ENCODE measurements at regions not wholly inside any gene's neighbourhood (a gene's known extent, or its start where the extent isn't known, plus 50 kb on each side); places are given as distances from the start of the nearest gene placed in this dataset.
"Not testable (repeated sequence)": the region's sequence is repeated elsewhere in the genome, so short reads cannot be mapped to it uniquely, and the experiment has no call there.

DNA sequence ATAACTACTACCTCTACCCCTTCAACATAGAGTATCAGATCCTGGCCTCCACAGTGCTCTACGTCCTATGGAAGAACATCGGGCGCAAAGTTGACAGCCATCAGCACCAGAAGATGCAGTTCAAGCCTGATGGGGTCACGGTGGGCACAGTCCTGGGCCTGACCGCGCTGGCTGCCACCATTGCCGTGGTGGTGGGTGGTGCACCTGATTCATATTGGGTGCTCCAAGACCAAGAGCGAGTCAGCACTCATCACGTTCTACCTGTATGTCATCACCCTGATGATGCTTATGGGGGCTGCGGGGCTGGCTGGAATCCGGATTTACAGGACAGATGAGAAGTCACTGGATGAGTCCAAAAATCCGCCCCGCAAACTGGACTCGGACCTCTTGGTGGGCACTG, 846.4 kb downstream of the RPIA start:
- H3K27me3 ChIP-seq (replicated peaks in 1 of 7); H3K36me3 ChIP-seq; intact Hi-C loops (cut with DNase I; ENCODE audit: low total_unique reads); H3K4me3 ChIP-seq; H3K27ac ChIP-seq; H3K4me1 ChIP-seq; H3K9me3 ChIP-seq: not testable (repeated sequence)
- peak; percentile 40 for DNase-seq
- 89 to 98% (median 96%) methylated on average over 4 to 6 of the region's 14 CpGs; no CpG with 5 or more reads in 1 of the 5 donors for WGBS, 5 donors

DNA sequence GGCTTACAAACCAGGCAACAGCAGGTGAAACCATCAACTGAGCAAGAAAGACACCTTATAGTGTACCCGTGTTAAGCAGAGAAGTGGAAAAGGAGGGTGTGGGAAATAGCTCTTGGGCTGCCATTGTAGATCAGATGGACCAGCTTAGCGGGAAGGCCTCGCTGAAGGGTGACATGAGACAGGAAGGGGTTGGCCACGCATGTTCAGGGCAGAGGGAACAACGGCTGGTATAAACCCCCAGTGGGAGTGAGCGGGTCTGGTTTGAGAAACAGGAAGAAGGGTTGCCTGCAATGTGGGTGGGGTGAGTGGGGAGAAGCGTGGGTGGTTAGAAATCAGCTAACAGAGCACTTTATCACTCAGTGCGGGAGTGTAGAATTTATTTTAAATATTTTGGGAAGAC, 852.6 kb downstream of the RPIA start:
- DNase-seq; H3K27ac ChIP-seq; H3K9me3 ChIP-seq; H3K36me3 ChIP-seq; H3K4me1 ChIP-seq; H3K4me3 ChIP-seq; H3K27me3 ChIP-seq (replicated peaks in 1 of 7); intact Hi-C loops (cut with DNase I; ENCODE audit: low total_unique reads): not testable (repeated sequence)
- WGBS, 5 donors = 51 to 70% (median 60%) methylated on average over 3 to 6 of the region's 8 CpGs

DNA sequence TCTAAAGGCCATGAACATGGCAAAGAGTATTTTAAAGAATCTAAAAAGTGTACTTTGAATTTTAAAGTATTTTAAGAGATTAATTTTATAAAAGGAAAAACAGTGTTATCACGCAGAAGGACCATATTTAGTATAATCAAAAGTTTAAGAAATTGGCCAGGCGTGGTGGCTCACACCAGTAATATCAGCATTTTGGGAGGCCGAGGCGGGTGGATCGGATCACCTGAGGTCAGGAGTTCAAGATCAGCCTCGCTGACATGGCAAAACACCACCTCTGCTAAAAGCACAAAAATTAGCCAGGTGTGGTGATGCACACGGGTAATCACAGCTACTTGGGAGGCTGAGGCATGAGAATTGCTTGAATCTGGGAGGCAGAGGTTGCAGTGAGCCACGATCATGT, 887.7 kb downstream of the RPIA start:
- H3K36me3 ChIP-seq; H3K27me3 ChIP-seq (replicated peaks in 1 of 7); H3K4me1 ChIP-seq; H3K9me3 ChIP-seq; intact Hi-C loops (cut with DNase I; ENCODE audit: low total_unique reads); H3K27ac ChIP-seq; H3K4me3 ChIP-seq: not testable (repeated sequence)
- 92 to 95% (median 94%) methylated on average over 5 to 6 of the region's 8 CpGs; no CpG with 5 or more reads in 2 of the 5 donors for WGBS, 5 donors
- peak; percentile 58 for DNase-seq

DNA sequence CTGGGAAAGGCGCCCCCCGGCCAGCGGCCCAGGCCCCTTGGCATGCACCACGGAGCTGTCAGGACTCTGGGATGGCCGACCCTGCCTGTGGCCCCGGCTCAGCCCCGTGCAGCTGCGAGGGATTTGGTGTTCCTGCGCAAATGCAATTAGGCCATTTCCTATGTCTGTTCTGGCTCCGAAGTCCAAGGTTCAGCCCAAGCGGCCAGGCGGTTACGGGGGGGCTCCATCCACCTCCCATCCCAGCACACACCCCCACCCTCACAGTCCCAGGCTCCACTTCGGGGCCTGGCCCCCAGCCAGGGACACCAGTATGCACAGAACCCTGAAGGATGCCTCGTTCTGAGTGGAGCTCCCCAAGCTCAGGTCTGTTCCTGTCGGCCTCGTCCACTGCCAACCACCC, 891.3 kb downstream of the RPIA start:
- 47 to 100% (median 92%) methylated on average over 3 to 5 of the region's 17 CpGs; no CpG with 5 or more reads in 2 of the 5 donors for WGBS, 5 donors
- H3K9me3 ChIP-seq; H3K4me1 ChIP-seq; H3K27me3 ChIP-seq (replicated peaks in 1 of 7); H3K4me3 ChIP-seq; H3K36me3 ChIP-seq; H3K27ac ChIP-seq; intact Hi-C loops (cut with DNase I; ENCODE audit: low total_unique reads): not testable (repeated sequence)
- DNase-seq = peak; percentile 15

DNA sequence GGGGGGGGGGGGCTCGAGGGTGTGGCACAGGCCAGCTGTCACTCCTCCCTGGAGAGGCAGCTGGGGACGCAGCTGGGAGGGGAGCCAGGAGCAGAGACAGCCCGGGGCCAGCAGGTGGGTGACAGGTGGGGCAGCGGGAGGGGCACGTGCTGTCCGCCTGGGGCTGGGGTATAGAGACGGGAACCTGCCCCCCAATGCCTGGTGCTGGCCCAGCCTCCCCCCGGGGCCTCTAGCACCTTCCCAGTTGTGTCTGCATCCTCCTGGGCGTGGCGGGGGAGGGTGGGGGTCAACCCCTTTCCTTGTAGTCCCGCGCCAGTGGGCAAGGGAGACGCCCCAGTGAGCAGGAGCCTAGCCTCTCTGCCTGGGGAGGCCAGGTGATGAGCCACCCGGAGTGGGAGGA, 892.6 kb downstream of the RPIA start:
- H3K27me3 ChIP-seq (replicated peaks in 1 of 7); H3K4me3 ChIP-seq; H3K36me3 ChIP-seq; H3K4me1 ChIP-seq; H3K27ac ChIP-seq; H3K9me3 ChIP-seq; intact Hi-C loops (cut with DNase I; ENCODE audit: low total_unique reads): not testable (repeated sequence)
- DNase-seq = peak; percentile 68
- 87 to 94% (median 93%) methylated on average over 6 to 10 of the region's 14 CpGs for WGBS, 5 donors

DNA sequence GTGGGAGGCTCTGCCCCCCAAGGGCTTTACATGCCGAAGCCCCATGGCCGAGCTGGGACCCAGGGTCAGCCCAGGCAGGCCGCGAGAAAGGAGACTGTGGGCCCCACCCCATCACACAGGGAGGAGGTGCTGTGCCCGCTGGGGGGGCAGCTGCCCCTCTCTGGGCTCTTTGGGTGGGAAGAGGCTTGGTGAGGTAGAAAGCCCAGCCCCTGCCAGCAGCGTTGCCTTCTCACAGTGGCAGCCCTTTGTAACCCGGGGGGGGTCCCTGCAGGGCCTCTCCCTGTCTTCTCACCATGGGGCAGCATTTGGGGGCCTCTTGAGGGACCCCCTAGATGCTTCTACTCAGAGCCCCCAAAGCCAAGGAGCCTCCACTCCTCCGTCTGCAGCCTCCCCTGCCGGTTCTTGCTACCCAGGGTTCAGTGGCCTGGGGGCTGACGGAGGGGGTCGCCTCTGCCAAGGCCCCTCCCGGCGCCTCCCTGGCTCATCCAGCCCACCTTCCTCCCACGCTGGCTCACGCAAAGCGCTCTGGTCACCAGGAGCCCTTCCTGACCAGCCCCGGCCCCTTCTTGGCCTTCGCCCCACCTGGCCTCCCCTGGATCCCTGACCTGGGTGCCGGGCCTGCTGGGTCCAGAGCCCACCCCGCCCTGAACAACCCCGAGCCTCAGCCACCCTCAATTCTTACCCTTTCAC, 893.5 kb downstream of the RPIA start:
- H3K9me3 ChIP-seq; H3K27me3 ChIP-seq (replicated peaks in 1 of 7); H3K27ac ChIP-seq; intact Hi-C loops (cut with DNase I; ENCODE audit: low total_unique reads); H3K4me1 ChIP-seq; H3K36me3 ChIP-seq: not testable (repeated sequence)
- peak overlapping the region in 6 of 8 donors; percentile 24 to 49 (median 37) for H3K4me3 ChIP-seq
- DNase-seq = peak; percentile 54
- WGBS, 5 donors = 0 to 37% (median 18%) methylated on average over 3 to 9 of the region's 21 CpGs; no CpG with 5 or more reads in 2 of the 5 donors

DNA sequence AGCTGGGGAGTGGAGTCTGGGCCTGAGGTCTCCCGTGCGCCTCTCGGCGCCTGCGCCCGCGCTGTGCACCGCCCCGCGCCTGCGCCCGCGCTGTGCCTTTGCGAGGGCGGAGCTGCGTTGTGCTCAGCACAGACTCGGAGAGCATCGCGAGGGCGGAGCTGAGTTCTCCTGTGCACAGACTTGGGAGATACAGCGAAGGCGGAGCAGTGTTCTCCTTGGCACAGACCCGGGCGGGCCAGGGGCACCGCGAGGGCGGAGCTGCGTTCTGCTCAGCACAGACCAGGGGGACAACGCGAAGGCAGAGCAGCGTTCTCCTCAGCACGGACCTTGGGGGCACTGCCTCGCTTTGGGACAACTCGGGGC, 894.1 kb downstream of the RPIA start:
- peak overlapping the region; percentile 16 to 49 (median 32) for H3K4me3 ChIP-seq
- intact Hi-C loops (cut with DNase I; ENCODE audit: low total_unique reads) = not testable (repeated sequence)

DNA sequence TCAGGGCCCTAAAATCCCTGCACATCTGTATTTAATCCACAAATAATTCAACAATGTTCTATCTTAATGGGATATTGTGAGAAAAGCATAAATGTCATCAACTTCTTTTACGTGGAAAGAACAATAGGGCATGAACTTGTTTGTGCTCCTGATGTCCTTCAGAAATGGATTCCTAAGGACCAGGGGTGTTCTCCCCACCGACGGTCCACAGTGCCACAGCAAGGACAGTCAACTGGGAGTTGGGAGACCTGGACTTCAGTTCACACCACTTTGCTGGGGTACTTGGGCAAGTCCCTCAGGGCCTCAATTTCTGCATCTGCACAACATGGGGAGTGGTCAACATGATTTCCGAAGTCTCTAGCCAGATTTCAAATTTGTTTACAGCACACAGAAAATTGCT, 908.4 kb downstream of the RPIA start:
- DNase-seq; H3K27ac ChIP-seq; H3K36me3 ChIP-seq; H3K4me1 ChIP-seq; H3K27me3 ChIP-seq (replicated peaks in 1 of 7); intact Hi-C loops (cut with DNase I; ENCODE audit: low total_unique reads); H3K4me3 ChIP-seq; H3K9me3 ChIP-seq: not testable (repeated sequence)
- 77 to 87% (median 79%) methylated on average over 3 of the region's 4 CpGs for WGBS, 5 donors

More for the DNA sequence above, 894.1 kb downstream of the RPIA start:
- H3K36me3 ChIP-seq; H3K9me3 ChIP-seq; H3K4me1 ChIP-seq; H3K27me3 ChIP-seq (replicated peaks in 1 of 7): not testable (repeated sequence)
- 1 to 12% (median 6%) methylated on average over 8 to 27 of the region's 34 CpGs for WGBS, 5 donors
- DNase-seq = peak; percentile 78
- H3K27ac ChIP-seq = peak overlapping the region in 1 of 8 donors; percentile 21
- peak in 2 of 3 donors; percentile 76 to 86 for TF ChIP-seq POLR2AphosphoS5 (IDR thresholded peaks at IDR 0.05)
- peak in 1 of 3 donors; percentile 35 for TF ChIP-seq POLR2A (IDR thresholded peaks at IDR 0.05)

DNA sequence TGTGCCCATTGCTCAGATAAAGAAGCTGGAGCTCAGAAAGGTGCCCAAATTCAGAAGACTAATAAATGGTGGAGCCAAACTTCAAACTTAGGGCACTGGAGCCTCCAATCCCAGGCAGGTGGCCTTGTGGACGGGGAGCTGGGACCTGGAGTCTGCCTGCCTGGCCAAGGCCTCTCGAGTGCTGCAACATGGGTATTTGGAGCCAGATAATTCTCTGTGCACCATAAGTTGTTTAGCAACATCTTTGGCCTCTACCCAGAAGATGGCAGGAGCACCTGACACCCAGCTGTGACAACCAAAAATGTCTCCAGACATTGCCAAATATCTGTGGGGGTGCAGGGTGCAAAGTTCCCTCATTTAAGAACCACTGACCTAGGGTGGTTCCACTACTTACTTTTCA, 915.0 kb downstream of the RPIA start:
- peaks cover 0 to 14% (median 2%) of the 10 kb centered on the region in 8 donors for H3K9me3 ChIP-seq
- intact Hi-C loops (cut with DNase I; ENCODE audit: low total_unique reads); H3K36me3 ChIP-seq; H3K4me3 ChIP-seq; DNase-seq; H3K4me1 ChIP-seq; H3K27ac ChIP-seq: not testable (repeated sequence)
- H3K27me3 ChIP-seq (replicated peaks in 1 of 7) = peaks cover 0 to 15% (median 0%) of the 10 kb centered on the region in 7 donors
- 20 to 75% (median 60%) methylated on average over 1 to 2 of the region's 2 CpGs for WGBS, 5 donors

DNA sequence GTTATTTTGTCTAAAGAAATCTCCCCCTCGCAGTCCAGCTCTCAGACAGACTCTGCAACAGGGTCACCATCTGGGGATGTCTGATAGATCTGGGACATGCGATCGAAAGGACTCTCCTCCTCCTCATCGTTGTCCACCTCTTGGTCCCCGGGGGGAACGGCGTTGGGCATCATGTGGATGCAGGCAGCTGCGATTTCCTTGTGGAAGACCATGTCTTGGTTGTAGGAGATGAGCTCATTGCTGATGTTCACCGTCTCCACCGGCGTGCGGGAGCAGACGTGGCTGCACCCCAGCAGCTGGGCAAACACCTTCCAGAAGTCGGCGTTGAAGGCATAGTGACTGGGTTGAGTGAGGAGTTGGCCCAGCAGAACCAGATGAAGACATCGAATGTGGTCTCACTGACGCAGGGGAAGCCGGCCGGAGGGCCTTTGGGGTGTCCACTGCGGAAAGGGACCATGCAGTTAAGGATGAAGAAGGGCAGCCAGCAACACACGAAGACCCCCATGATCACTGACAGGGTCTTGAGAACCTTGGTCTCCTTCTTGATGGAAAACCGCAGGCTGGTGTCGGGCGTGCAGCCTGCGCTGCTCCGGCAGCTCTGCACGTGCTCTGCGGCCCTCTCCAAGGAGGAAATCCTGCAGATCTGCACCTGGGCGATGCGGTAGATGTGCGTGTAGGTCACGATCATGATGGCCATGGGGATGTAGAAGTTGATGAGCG, 918.9 kb downstream of the RPIA start:
- H3K4me1 ChIP-seq; intact Hi-C loops (cut with DNase I; ENCODE audit: low total_unique reads); H3K4me3 ChIP-seq; H3K36me3 ChIP-seq; H3K27ac ChIP-seq: not testable (repeated sequence)
- peak; percentile 76 for DNase-seq
- H3K27me3 ChIP-seq (replicated peaks in 1 of 7) = peaks cover 0 to 34% (median 7%) of the 10 kb centered on the region in 7 donors
- WGBS, 5 donors = 88 to 94% (median 93%) methylated on average over 33 of the region's 33 CpGs
- peaks cover 0 to 15% (median 0%) of the 10 kb centered on the region in 8 donors for H3K9me3 ChIP-seq

DNA sequence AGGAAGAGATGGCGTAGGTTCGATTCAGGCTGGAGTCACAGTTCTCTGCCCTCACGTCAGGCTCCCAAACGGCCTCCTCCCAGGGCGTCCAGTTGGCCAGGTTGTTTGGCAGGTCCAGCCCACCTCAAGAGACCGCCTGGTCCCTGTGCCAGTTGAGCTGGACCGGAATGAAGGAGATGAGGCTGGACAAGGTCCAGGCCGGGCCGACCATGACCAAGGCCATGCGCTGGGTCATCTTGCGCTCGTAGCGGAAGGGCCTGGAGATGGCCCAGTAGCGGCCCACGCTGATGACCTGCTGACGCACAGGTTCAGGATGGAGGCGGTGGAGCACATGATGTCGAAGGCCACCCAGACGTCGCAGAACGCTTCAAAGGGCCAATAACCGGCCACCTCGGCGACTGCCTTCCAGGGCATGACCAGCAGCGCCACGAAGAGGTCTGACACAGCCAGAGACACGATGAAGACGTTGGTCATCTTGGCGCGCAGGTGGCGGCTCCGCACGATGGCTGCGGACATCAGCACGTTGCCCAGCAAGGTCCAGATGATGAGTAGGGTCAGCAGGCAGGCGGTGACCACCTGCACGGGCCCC, 919.5 kb downstream of the RPIA start:
- Histone ChIP-seq H3K27me3 (replicated peaks in 1 of 7) (peaks cover 0 to 34% (median 7%) of the 10 kb centered on the region in 7 donors), H3K9me3 (peaks cover 0 to 15% (median 0%) of the 10 kb centered on the region in 8 donors)
- WGBS, 5 donors = 75 to 77% (median 77%) methylated on average over 32 to 37 of the region's 37 CpGs
- DNase-seq = peak; percentile 81
- H3K27ac ChIP-seq; H3K36me3 ChIP-seq; H3K4me1 ChIP-seq; H3K4me3 ChIP-seq; intact Hi-C loops (cut with DNase I; ENCODE audit: low total_unique reads): not testable (repeated sequence)
